OCI-LY3 (cell line): ENCODE measurements at regions not wholly inside any gene's neighbourhood (a gene's known extent, or its start where the extent isn't known, plus 50 kb on each side); places are given as distances from the start of the nearest gene placed in this dataset.
A peak's percentile ranks its signal among the peaks of the same experiment; 100 is the strongest.
"Not testable (repeated sequence)": the region's sequence is repeated elsewhere in the genome, so short reads cannot be mapped to it uniquely, and the experiment has no call there.

Experiments used
- H2AFZ ChIP-seq: fragments of 200-600, 300-600 bp; shearing (Covaris generic); 2 replicates; pipeline ENCODE4 v1.6.0; 2014; ENCODE audit warnings: antibody characterized with exemption, low read depth, low read length
- H3K27ac ChIP-seq: fragments of 200-600, 300-600 bp; sonication (generic); 2 replicates; pipeline ENCODE4 v1.5.1; 2014; ENCODE audit warnings: mild to moderate bottlenecking, low read length, moderate library complexity, mixed read lengths
- H3K27me3 ChIP-seq: fragments of 200-600, 300-600 bp; sonication (generic); 2 replicates; pipeline ENCODE4 v1.6.1; 2014; ENCODE audit warnings: low read depth, low read length, mixed read lengths
- H3K36me3 ChIP-seq: fragments of 200-600, 300-600 bp; sonication (generic); replicated peaks from 2 replicates; pipeline ENCODE3; 2014; ENCODE audit warnings: low read depth, low read length, mixed read lengths
- H3K4me1 ChIP-seq: fragments of 300-600, 200-600 bp; sonication (generic); 2 replicates; pipeline ENCODE4 v1.6.1; 2014; ENCODE audit warnings: low read length, mixed read lengths
- H3K4me2 ChIP-seq: fragments of 200-600, 300-600 bp; sonication (generic); 2 replicates; pipeline ENCODE4 v1.6.1; 2014; ENCODE audit warnings: low read length, mixed read lengths
- H3K4me3 ChIP-seq: fragments of 300-600, 200-600 bp; sonication (generic); 2 replicates; pipeline ENCODE4 v1.5.1; 2014; ENCODE audit warnings: antibody characterized with exemption, mild to moderate bottlenecking, low read length, moderate library complexity
- H3K79me2 ChIP-seq: fragments of 300-600, 200-600 bp; shearing (Covaris generic); 2 replicates; pipeline ENCODE4 v1.6.1; 2014; ENCODE audit warnings: mild to moderate bottlenecking, low read length, mixed read lengths
- H3K9ac ChIP-seq: fragments of 300-600, 200-600 bp; shearing (Covaris generic); 2 replicates; pipeline ENCODE4 v1.6.0; 2014; ENCODE audit warnings: mild to moderate bottlenecking, low read length, moderate library complexity
- H3K9me3 ChIP-seq: fragments of 200-600, 300-600 bp; shearing (Covaris generic); 2 replicates; pipeline ENCODE4 v1.6.1; 2014; ENCODE audit warnings: low read length, mixed read lengths; ENCODE audit not compliant: insufficient read depth
- H4K20me1 ChIP-seq: fragments of 200-600, 300-600 bp; sonication (generic); 2 replicates; pipeline ENCODE4 v1.6.1; 2016; ENCODE audit warnings: low read length, mixed read lengths; ENCODE audit not compliant: insufficient read depth
- CTCF ChIP-seq: fragments of 200-600, 300-600 bp; sonication (generic); IDR thresholded peaks from 2 replicates; pipeline ENCODE4 v1.5.1; 2014; ENCODE audit warnings: antibody characterized with exemption, low read length, low read depth
- EZH2phosphoT487 ChIP-seq: fragments of 200-600 bp; shearing (Covaris generic); IDR thresholded peaks from 2 replicates; pipeline ENCODE4 v1.6.1; 2018; ENCODE audit warnings: antibody characterized with exemption, mixed run types, low read depth

- Histone ChIP-seq H2AFZ (no peak overlapping the region), H4K20me1 (no peaks in the 10 kb centered on the region), H3K4me2 (no peak overlapping the region), H3K27me3 (no peaks in the 10 kb centered on the region), H3K27ac (no peak overlapping the region), H3K36me3 (no peaks in the 10 kb centered on the region), H3K4me3 (no peak overlapping the region), H3K9me3 (no peaks in the 10 kb centered on the region), H3K79me2 (no peaks in the 10 kb centered on the region), H3K9ac (no peak overlapping the region), H3K4me1 (no peaks in the 10 kb centered on the region)
- TF ChIP-seq CTCF (no peak), EZH2phosphoT487 (no peak)
Observed at GRCh38 chr13:83136660-83137059, 745.6 kb downstream of the SLITRK1 start.

- Histone ChIP-seq H3K4me2 (no peak overlapping the region), H2AFZ (no peak overlapping the region), H3K4me3 (no peak overlapping the region), H4K20me1 (no peaks in the 10 kb centered on the region), H3K9me3 (no peaks in the 10 kb centered on the region), H3K4me1 (no peaks in the 10 kb centered on the region), H3K27ac (no peak overlapping the region), H3K27me3 (no peaks in the 10 kb centered on the region), H3K9ac (no peak overlapping the region), H3K36me3 (no peaks in the 10 kb centered on the region), H3K79me2 (no peaks in the 10 kb centered on the region)
- TF ChIP-seq CTCF (no peak), EZH2phosphoT487 (no peak)
Observed at GRCh38 chr13:83125791-83126190, 756.5 kb downstream of the SLITRK1 start.

- H3K4me1 ChIP-seq, result no peaks in the 10 kb centered on the region
- no peaks in the 10 kb centered on the region for H3K9me3 ChIP-seq
- no peak overlapping the region for H3K4me2 ChIP-seq
- H3K27me3 ChIP-seq, result no peaks in the 10 kb centered on the region
- no peak overlapping the region for H3K9ac ChIP-seq
- H3K27ac ChIP-seq, result no peak overlapping the region
- no peaks in the 10 kb centered on the region for H3K79me2 ChIP-seq
- H3K36me3 ChIP-seq, result no peaks in the 10 kb centered on the region
- 0 out of 2 replicates have a peak overlapping the region, but pooled peaks have one; percentile 8 for H2AFZ ChIP-seq
- H3K4me3 ChIP-seq, result no peak overlapping the region
- H4K20me1 ChIP-seq, result no peaks in the 10 kb centered on the region
- TF ChIP-seq CTCF, result no peak
- no peak for TF ChIP-seq EZH2phosphoT487
Observed at GRCh38 chr13:83121896-83122295, 760.4 kb downstream of the SLITRK1 start.

GRCh38 chr13:83117046-83117445, 765.2 kb downstream of the SLITRK1 start:
- H3K4me3 ChIP-seq, result no peak overlapping the region
- H3K27ac ChIP-seq, result no peak overlapping the region
- TF ChIP-seq CTCF (no peak), EZH2phosphoT487 (no peak)
- H3K4me2 ChIP-seq, result no peak overlapping the region
- H4K20me1 ChIP-seq, result no peaks in the 10 kb centered on the region
- no peaks in the 10 kb centered on the region for H3K27me3 ChIP-seq
- H3K9me3 ChIP-seq, result no peaks in the 10 kb centered on the region
- H3K79me2 ChIP-seq, result no peaks in the 10 kb centered on the region
- no peak overlapping the region for H3K9ac ChIP-seq
- no peaks in the 10 kb centered on the region for H3K4me1 ChIP-seq
- no peaks in the 10 kb centered on the region for H3K36me3 ChIP-seq
- peak overlapping the region; percentile 56; the same call in 1 of the 2 replicates for H2AFZ ChIP-seq

- not testable (repeated sequence) for H3K4me3 ChIP-seq, H3K4me2 ChIP-seq, H2AFZ ChIP-seq, H3K9ac ChIP-seq, H4K20me1 ChIP-seq, H3K27ac ChIP-seq, H3K79me2 ChIP-seq, H3K27me3 ChIP-seq, H3K9me3 ChIP-seq, H3K4me1 ChIP-seq, H3K36me3 ChIP-seq
Observed at GRCh38 chr13:83101574-83102247, 780.6 kb downstream of the SLITRK1 start.
